ENCODE measurements at regions not wholly inside any gene's neighbourhood (a gene's known extent, or its start where the extent isn't known, plus 50 kb on each side); places are given as distances from the start of the nearest gene placed in this dataset.

- TF ChIP-seq, protein P1, sequence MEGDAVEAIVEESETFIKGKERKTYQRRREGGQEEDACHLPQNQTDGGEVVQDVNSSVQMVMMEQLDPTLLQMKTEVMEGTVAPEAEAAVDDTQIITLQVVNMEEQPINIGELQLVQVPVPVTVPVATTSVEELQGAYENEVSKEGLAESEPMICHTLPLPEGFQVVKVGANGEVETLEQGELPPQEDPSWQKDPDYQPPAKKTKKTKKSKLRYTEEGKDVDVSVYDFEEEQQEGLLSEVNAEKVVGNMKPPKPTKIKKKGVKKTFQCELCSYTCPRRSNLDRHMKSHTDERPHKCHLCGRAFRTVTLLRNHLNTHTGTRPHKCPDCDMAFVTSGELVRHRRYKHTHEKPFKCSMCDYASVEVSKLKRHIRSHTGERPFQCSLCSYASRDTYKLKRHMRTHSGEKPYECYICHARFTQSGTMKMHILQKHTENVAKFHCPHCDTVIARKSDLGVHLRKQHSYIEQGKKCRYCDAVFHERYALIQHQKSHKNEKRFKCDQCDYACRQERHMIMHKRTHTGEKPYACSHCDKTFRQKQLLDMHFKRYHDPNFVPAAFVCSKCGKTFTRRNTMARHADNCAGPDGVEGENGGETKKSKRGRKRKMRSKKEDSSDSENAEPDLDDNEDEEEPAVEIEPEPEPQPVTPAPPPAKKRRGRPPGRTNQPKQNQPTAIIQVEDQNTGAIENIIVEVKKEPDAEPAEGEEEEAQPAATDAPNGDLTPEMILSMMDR (IDR thresholded peaks at IDR 0.05): no peak
- no peak for TF ChIP-seq POLR2A (IDR thresholded peaks at IDR 0.05)
- no peaks in the 10 kb centered on the region for H3K9me3 ChIP-seq
- no peak overlapping the region for H3K4me3 ChIP-seq
- H3K4me1 ChIP-seq: no peaks in the 10 kb centered on the region
- WGBS, 4 donors: 79 to 88% (median 84%) methylated on average over 2 of the region's 2 CpGs
- intact Hi-C loops (cut with DNase I): no loop called here
- H3K36me3 ChIP-seq: no peaks in the 10 kb centered on the region
- DNase-seq (no peak), ATAC-seq (no peak)
- H3K27ac ChIP-seq: no peak overlapping the region
- H3K27me3 ChIP-seq: no peaks in the 10 kb centered on the region
Measured at GRCh38 chr4:181670506-181670905, 572.7 kb upstream of the TENM3 start.

DNA sequence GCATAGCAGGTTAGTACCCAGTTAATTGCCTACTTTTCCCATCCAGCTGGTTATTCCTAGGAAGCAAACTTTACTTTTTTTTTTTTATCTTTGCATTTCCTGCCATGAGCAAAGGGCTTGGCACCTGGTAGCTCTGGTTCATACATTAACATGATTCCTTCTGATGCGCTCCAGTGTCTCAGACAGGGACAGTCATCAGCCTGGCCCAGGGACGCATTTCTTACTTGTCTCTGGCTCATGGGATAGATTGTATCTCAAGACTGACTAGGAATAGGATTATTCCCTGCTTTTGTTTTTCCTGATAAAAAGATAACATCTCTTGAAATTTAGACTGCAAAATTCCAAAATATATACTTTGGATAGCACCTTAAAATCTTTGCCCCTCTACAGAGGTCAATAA, 571.5 kb upstream of the TENM3 start:
- WGBS, 4 donors: 86 to 91% (median 89%) methylated on average over 2 of the region's 2 CpGs
- Histone ChIP-seq H3K4me1 (no peaks in the 10 kb centered on the region), H3K27me3 (no peaks in the 10 kb centered on the region), H3K36me3 (no peaks in the 10 kb centered on the region), H3K4me3 (no peak overlapping the region), H3K27ac (no peak overlapping the region), H3K9me3 (no peaks in the 10 kb centered on the region)
- ATAC-seq (no peak), DNase-seq (no peak)
- intact Hi-C loops (cut with DNase I): no loop called here
- TF ChIP-seq POLR2A (IDR thresholded peaks at IDR 0.05): no peak
- TF ChIP-seq, protein P1 (IDR thresholded peaks at IDR 0.05): no peak

DNA sequence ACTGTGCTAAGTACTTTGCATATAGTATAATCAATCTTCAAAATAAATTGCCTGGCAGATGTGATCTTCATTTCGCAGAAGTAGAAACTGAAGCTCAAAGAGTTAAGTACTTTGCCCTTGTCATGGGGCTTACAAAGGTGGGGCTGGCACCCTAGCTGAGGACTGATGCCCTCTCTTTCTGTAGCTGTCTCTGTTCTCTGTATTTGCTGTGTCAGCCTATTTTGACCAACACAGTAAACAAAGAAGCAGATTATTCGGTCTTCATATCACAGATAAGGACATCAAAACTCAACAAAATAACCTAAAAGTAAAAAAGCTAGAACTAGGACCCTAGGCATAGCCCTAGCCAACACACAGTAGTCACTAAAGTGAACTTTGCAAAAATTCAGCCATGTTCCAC, 570.5 kb upstream of the TENM3 start:
- Histone ChIP-seq H3K9me3 (no peaks in the 10 kb centered on the region), H3K27ac (no peak overlapping the region), H3K27me3 (no peaks in the 10 kb centered on the region), H3K36me3 (no peaks in the 10 kb centered on the region), H3K4me3 (no peak overlapping the region), H3K4me1 (no peaks in the 10 kb centered on the region)
- TF ChIP-seq, protein P1 (IDR thresholded peaks at IDR 0.05): no peak
- no peak for TF ChIP-seq POLR2A (IDR thresholded peaks at IDR 0.05)
- intact Hi-C loops (cut with DNase I): no loop called here
- DNase-seq (no peak), ATAC-seq (no peak)
- WGBS, 4 donors: 82 to 93% (median 90%) methylated on average over 2 of the region's 2 CpGs

GRCh38 chr4:181674315-181674875, 568.8 kb upstream of the TENM3 start:
- 65 to 73% (median 69%) methylated on average over 1 of the region's 1 CpG for WGBS, 4 donors
- no peaks in the 10 kb centered on the region for H3K27me3 ChIP-seq
- ATAC-seq (no peak), DNase-seq (no peak)
- no peaks in the 10 kb centered on the region for H3K9me3 ChIP-seq
- no peaks in the 10 kb centered on the region for H3K36me3 ChIP-seq
- intact Hi-C loops (cut with DNase I): no loop called here
- H3K27ac ChIP-seq: no peak overlapping the region
- TF ChIP-seq, protein P1 (IDR thresholded peaks at IDR 0.05): no peak
- no peak for TF ChIP-seq POLR2A (IDR thresholded peaks at IDR 0.05)
- H3K4me3 ChIP-seq: no peak overlapping the region
- no peaks in the 10 kb centered on the region for H3K4me1 ChIP-seq

Data from heart left ventricle (tissue), 16 donors.